Type B pancreatic cell (in vitro differentiated cells): ENCODE measurements at regions not wholly inside any gene's neighbourhood (a gene's known extent, or its start where the extent isn't known, plus 50 kb on each side); places are given as distances from the start of the nearest gene placed in this dataset.
"Not testable (repeated sequence)": the region's sequence is repeated elsewhere in the genome, so short reads cannot be mapped to it uniquely, and the experiment has no call there.

ENCODE experiments used
- DNase-seq: peaks from one replicate; pipeline ENCODE4 v3.0.0; 2021; ENCODE audit warnings: mixed read lengths; ENCODE audit not compliant: unreplicated experiment; ENCODE audit errors: extremely low spot score
- H3K27ac Mint-ChIP-seq: 2 replicates; pipeline ENCODE4 v1.8.0; 2021; ENCODE audit warnings: mild to moderate bottlenecking, mixed read lengths
- H3K27me3 Mint-ChIP-seq: 2 replicates; pipeline ENCODE4 v1.8.0; 2021; ENCODE audit warnings: mixed read lengths
- H3K36me3 Mint-ChIP-seq: 2 replicates; pipeline ENCODE4 v1.8.0; 2021; ENCODE audit warnings: mixed read lengths
- H3K4me1 Mint-ChIP-seq: one replicate; pipeline ENCODE4 v1.8.0; 2021; ENCODE audit warnings: mixed read lengths; ENCODE audit not compliant: unreplicated experiment
- H3K4me3 Mint-ChIP-seq: 2 replicates; pipeline ENCODE4 v1.8.0; 2021; ENCODE audit warnings: mild to moderate bottlenecking, mixed read lengths
- H3K9me3 Mint-ChIP-seq: 2 replicates; pipeline ENCODE4 v1.8.0; 2021; ENCODE audit warnings: mixed read lengths
- CTCF ChIP-seq: fragments of 200-600 bp; sonication (generic); conservative IDR thresholded peaks from 2 replicates; pipeline ENCODE4 v1.5.0; 2021; ENCODE audit warnings: antibody characterized with exemption, mild to moderate bottlenecking

DNA sequence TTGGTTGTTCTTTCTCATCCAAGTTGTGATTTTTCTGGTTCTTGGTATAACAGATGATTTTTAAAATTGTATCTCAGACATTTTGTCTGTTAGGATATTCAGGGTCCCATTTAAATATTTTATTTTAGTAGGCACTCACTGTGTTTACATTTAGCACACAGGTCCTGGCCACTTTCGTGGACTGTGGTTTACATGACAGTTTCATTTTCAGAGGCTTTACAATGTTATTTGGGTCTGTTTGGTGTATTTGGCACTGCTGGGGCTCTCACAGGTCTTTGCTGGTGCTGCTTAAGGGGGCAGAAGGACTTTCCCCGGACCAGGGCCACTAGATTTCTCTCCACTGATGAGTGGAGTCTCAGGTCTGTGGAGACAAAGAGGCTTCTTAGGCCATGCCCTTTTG lies 75.5 kb upstream of the TGM3 start:
- no peaks in the 10 kb centered on the region for H3K36me3 Mint-ChIP-seq
- no peaks in the 10 kb centered on the region for H3K9me3 Mint-ChIP-seq
- no peak for DNase-seq
- H3K27me3 Mint-ChIP-seq, result peaks cover 9% of the 10 kb centered on the region
- no peak overlapping the region for H3K27ac Mint-ChIP-seq
- H3K4me1 Mint-ChIP-seq, result no peaks in the 10 kb centered on the region
- no peak for TF ChIP-seq CTCF
- no peak overlapping the region for H3K4me3 Mint-ChIP-seq

- Mint-ChIP-seq H3K4me3 (no peak overlapping the region), H3K4me1 (no peaks in the 10 kb centered on the region), H3K27me3 (peaks cover 9% of the 10 kb centered on the region), H3K36me3 (no peaks in the 10 kb centered on the region), H3K27ac (no peak overlapping the region), H3K9me3 (no peaks in the 10 kb centered on the region)
- no peak for TF ChIP-seq CTCF
- no peak for DNase-seq
Observed at GRCh38 chr20:2221921-2222320, 73.9 kb upstream of the TGM3 start.

- no peak overlapping the region for H3K27ac Mint-ChIP-seq
- H3K4me3 Mint-ChIP-seq, result no peak overlapping the region
- no peaks in the 10 kb centered on the region for H3K36me3 Mint-ChIP-seq
- H3K4me1 Mint-ChIP-seq, result no peaks in the 10 kb centered on the region
- H3K27me3 Mint-ChIP-seq, result peaks cover 6% of the 10 kb centered on the region
- TF ChIP-seq CTCF, result no peak
- no peak for DNase-seq
- no peaks in the 10 kb centered on the region for H3K9me3 Mint-ChIP-seq
Observed at GRCh38 chr20:2223558-2224367, 72.0 kb upstream of the TGM3 start.

DNA sequence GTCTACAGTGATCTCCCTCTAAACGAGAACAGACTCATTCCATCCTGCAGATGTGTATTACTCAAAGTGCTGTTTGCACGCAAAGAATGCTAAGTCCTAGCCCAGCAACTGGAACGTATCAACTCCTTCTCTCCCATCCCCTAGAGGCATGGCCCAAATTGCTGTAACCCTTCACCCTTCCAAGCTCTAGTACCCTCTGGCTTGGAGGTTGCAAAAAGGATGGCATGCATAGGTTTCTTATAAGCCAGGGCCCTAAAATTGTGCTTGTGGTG lies 71.5 kb upstream of the TGM3 start:
- Mint-ChIP-seq H3K27me3 (peaks cover 10% of the 10 kb centered on the region), H3K4me3 (no peak overlapping the region), H3K36me3 (no peaks in the 10 kb centered on the region), H3K4me1 (no peaks in the 10 kb centered on the region), H3K27ac (no peak overlapping the region), H3K9me3 (peaks cover 3% of the 10 kb centered on the region)
- no peak for DNase-seq
- TF ChIP-seq CTCF, result no peak

DNA sequence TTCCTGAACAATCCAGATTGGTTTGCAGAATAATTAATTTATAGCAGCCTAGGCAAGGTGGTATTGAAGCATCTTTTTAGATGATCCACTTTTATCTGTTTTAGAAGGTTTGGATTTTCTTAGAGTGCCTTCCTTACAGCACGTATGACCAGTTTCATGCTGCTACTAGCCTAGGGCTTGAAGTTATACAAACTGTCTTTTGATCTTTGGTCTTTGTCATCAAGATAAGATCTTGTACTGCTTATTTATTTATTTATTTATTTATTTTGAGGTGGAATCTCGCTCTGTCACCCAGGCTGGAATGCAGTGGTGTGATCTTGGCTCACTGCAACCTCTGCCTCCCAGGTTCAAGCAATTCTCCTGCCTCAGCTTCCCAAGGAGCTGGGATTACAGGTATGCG lies 68.5 kb upstream of the TGM3 start:
- DNase-seq, H3K36me3 Mint-ChIP-seq, H3K27ac Mint-ChIP-seq, H3K4me3 Mint-ChIP-seq, H3K4me1 Mint-ChIP-seq, H3K27me3 Mint-ChIP-seq, H3K9me3 Mint-ChIP-seq: not testable (repeated sequence)

DNA sequence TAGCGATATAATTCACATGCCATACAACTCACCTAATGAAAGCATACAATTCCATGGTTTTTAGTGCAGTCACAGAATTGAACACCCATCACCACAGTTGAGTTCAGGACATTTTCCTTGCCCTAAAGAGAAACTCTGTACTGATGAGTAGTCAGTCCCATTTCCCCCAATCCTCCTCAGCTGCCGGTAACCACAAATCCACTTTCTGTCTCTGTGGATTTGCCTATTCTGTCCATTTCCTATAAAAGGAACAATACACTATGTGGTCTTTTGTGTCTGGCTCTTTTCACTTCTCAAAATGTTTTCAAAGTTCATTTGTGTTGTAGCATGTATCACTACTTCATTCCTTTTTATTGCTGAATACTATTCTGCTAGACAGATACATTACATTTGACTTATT lies 67.9 kb upstream of the TGM3 start:
- no peak overlapping the region for H3K4me3 Mint-ChIP-seq
- H3K36me3 Mint-ChIP-seq, result no peaks in the 10 kb centered on the region
- no peak for TF ChIP-seq CTCF
- DNase-seq, result no peak
- H3K27ac Mint-ChIP-seq, result no peak overlapping the region
- H3K9me3 Mint-ChIP-seq, result peaks cover 3% of the 10 kb centered on the region
- H3K4me1 Mint-ChIP-seq, result peaks cover 5% of the 10 kb centered on the region
- peaks cover 10% of the 10 kb centered on the region for H3K27me3 Mint-ChIP-seq
